ENCODE measurements at regions not wholly inside any gene's neighbourhood (a gene's known extent, or its start where the extent isn't known, plus 50 kb on each side); places are given as distances from the start of the nearest gene placed in this dataset.

DNA sequence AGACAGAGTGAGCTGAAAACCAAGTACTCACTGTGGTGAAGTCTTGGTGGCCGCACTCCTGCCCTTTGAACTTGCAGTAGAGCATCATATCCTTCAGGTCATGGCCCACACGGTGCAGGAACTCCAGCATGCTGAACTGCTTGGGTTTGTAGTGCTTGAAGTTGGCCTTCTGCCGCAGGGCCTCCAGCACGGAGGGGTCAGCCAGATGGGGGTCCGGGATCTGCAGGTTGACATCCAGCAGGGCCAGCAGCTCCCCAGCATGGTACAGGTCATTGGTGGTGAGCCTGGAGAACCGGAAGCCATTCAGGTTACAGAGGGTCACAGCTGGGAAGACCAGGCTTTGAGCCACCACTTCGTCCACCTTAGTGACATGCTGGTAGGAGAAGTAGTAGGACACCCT, 99.1 kb upstream of the CCL2 start:
- H3K9me3 ChIP-seq = no peaks in the 10 kb centered on the region
- peaks cover 89% of the 10 kb centered on the region for H3K27me3 ChIP-seq
- no peaks in the 10 kb centered on the region for H3K4me1 ChIP-seq (ENCODE audit: control insufficient read depth in 1 of 2, insufficient read depth in 1 of 2, low read depth in 1 of 2, low read length in 1 of 2)
- TF ChIP-seq, protein P1, sequence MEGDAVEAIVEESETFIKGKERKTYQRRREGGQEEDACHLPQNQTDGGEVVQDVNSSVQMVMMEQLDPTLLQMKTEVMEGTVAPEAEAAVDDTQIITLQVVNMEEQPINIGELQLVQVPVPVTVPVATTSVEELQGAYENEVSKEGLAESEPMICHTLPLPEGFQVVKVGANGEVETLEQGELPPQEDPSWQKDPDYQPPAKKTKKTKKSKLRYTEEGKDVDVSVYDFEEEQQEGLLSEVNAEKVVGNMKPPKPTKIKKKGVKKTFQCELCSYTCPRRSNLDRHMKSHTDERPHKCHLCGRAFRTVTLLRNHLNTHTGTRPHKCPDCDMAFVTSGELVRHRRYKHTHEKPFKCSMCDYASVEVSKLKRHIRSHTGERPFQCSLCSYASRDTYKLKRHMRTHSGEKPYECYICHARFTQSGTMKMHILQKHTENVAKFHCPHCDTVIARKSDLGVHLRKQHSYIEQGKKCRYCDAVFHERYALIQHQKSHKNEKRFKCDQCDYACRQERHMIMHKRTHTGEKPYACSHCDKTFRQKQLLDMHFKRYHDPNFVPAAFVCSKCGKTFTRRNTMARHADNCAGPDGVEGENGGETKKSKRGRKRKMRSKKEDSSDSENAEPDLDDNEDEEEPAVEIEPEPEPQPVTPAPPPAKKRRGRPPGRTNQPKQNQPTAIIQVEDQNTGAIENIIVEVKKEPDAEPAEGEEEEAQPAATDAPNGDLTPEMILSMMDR (IDR thresholded peaks at IDR 0.05) = no peak
- H3K4me3 ChIP-seq (ENCODE audit: low read depth in 1 of 2, low read length in 1 of 2) = no peak overlapping the region
- H3K36me3 ChIP-seq = no peaks in the 10 kb centered on the region
- H3K27ac ChIP-seq = no peak overlapping the region

DNA sequence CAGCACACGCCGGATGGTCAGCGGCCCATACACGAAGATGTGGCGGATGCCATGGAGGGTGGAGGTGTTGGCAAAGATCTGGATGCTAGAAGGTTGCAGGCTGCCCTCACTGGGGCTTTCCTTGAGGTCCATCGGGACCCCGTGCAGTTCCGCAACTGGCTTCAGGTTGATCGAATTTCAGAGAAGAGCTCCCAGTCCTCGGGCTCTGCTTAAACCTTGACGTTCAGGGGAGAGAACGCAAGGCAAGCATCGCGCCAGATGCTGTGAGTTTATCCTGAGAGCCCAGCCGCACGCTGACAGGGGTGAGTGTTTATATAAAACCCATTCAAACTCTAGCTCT, 98.7 kb upstream of the CCL2 start:
- H3K9me3 ChIP-seq = no peaks in the 10 kb centered on the region
- peaks cover 91% of the 10 kb centered on the region for H3K27me3 ChIP-seq
- no peaks in the 10 kb centered on the region for H3K36me3 ChIP-seq
- TF ChIP-seq, protein P1 (IDR thresholded peaks at IDR 0.05) = no peak
- H3K27ac ChIP-seq = no peak overlapping the region
- H3K4me3 ChIP-seq (ENCODE audit: low read depth in 1 of 2, low read length in 1 of 2) = no peak overlapping the region
- no peaks in the 10 kb centered on the region for H3K4me1 ChIP-seq (ENCODE audit: control insufficient read depth in 1 of 2, insufficient read depth in 1 of 2, low read depth in 1 of 2, low read length in 1 of 2)

DNA sequence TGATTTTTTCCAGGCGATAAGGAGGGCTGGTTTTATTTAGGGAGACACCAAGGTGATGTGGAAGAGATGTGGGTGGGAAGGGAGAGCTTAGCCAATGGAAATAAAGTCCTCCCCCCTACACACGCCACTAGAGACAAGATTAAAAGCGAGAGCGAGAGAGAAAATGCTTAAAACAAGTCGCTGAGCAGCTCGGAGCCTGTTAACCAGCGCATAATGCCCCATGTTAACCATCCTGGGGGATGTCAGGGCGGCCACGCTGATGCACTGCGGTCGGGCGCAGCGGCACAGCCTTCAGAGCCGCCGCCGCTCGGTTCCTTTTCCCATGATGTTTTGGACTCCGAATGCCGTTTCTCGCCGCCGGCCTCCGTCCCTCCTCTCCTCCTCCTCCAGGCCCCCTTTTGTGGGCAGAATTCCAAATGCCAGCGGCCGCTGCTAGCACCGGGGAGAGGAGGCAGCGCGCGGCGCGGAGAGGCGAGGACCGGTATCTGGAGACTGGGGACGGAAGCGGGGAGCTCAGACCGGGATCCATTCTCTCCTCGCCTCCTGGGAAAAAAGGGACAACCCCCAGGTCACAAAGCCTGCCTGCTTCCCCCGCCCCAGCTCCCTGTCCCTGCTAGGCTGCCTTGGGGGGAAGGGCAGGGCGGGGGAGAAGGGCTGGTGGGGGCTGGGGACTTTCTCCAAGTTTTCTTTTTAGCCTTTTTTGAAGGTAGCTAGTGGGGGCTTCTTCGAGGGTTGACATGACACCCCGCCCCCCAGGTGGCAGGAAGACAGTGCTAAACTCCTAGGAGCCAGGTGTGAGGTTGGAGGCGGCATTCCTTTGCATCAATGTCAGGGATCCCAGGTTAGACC, 98.1 kb upstream of the CCL2 start:
- TF ChIP-seq, protein P1 (IDR thresholded peaks at IDR 0.05) = no peak
- Histone ChIP-seq H3K27me3 (peaks cover 91% of the 10 kb centered on the region), H3K4me1 (ENCODE audit: control insufficient read depth in 1 of 2, insufficient read depth in 1 of 2, low read depth in 1 of 2, low read length in 1 of 2) (no peaks in the 10 kb centered on the region), H3K9me3 (no peaks in the 10 kb centered on the region), H3K27ac (no peak overlapping the region), H3K4me3 (ENCODE audit: low read depth in 1 of 2, low read length in 1 of 2) (no peak overlapping the region), H3K36me3 (no peaks in the 10 kb centered on the region)

DNA sequence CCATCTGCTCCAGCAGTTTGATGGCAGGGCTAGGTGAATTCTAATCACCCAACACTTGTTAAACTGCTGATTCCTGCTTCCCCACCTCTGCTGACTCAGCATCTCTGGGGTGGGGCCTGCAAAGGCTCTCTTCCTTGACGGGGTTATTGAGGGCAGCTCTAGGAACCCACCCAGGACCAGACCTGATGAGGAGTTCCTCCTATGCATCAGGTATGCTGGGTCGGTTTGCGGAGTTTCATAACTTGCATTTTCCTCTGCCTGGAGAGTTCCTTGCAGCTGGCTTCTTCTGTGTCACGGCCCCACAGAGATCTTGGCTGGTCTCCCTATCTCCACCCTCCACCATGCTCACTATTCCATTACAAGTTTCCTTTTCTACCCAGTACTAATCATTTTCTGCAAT, 93.4 kb upstream of the CCL2 start:
- TF ChIP-seq, protein P1 (IDR thresholded peaks at IDR 0.05) = no peak
- no peak overlapping the region for H3K27ac ChIP-seq
- peaks cover 62% of the 10 kb centered on the region for H3K27me3 ChIP-seq
- H3K9me3 ChIP-seq = no peaks in the 10 kb centered on the region
- no peaks in the 10 kb centered on the region for H3K36me3 ChIP-seq
- H3K4me3 ChIP-seq (ENCODE audit: low read depth in 1 of 2, low read length in 1 of 2) = no peak overlapping the region
- peaks cover 0 to 6% of the 10 kb centered on the region in 2 experiments for H3K4me1 ChIP-seq (ENCODE audit: control insufficient read depth in 1 of 2, insufficient read depth in 1 of 2, low read depth in 1 of 2, low read length in 1 of 2)

DNA sequence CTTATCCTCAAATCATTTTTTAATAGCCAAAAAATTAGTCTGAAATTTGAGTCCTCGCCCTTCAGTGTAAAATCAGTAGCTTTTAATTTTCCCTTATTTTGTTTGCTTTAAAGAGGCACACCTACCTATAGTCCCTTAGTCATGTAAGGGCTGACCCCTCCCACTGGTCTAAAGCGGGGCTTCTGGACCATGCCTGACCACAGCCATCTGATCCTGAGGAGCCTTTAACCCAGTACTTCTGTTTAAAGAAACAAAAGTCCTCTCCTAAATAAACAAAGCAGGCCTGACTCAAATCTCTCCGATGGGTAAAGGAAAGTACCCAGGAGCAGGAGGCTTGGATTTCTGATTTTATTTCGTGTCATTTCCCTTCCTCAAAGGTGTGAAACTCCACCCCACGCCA, 92.0 kb upstream of the CCL2 start:
- TF ChIP-seq, protein P1 (IDR thresholded peaks at IDR 0.05) = no peak
- Histone ChIP-seq H3K27ac (no peak overlapping the region), H3K9me3 (no peaks in the 10 kb centered on the region), H3K36me3 (no peaks in the 10 kb centered on the region), H3K27me3 (peaks cover 48% of the 10 kb centered on the region), H3K4me3 (ENCODE audit: low read depth in 1 of 2, low read length in 1 of 2) (no peak overlapping the region), H3K4me1 (ENCODE audit: control insufficient read depth in 1 of 2, insufficient read depth in 1 of 2, low read depth in 1 of 2, low read length in 1 of 2) (peaks cover 0 to 6% of the 10 kb centered on the region in 2 experiments)

All from neutrophil (primary cell).